HFFc6 (cell line): ENCODE measurements at regions not wholly inside any gene's neighbourhood (a gene's known extent, or its start where the extent isn't known, plus 50 kb on each side); places are given as distances from the start of the nearest gene placed in this dataset.

Source experiments
- DNase-seq: peaks from one replicate; pipeline ENCODE4 v3.0.0-alpha.2; 2018
- H3K27ac Mint-ChIP-seq: 2 replicates; pipeline ENCODE4 v1.8.0; 2020; ENCODE audit warnings: mild to moderate bottlenecking, mixed read lengths
- H3K27me3 Mint-ChIP-seq: 2 replicates; pipeline ENCODE4 v1.8.0; 2021; ENCODE audit warnings: mild to moderate bottlenecking, moderate library complexity, mixed read lengths; ENCODE audit not compliant: insufficient read depth
- H3K36me3 Mint-ChIP-seq: 2 replicates; pipeline ENCODE4 v1.8.0; 2021; ENCODE audit warnings: low read depth, mixed read lengths
- H3K4me1 Mint-ChIP-seq: 2 replicates; pipeline ENCODE4 v1.8.0; 2020; ENCODE audit warnings: low read depth, mixed read lengths
- H3K4me3 Mint-ChIP-seq: 2 replicates; pipeline ENCODE4 v1.8.0; 2020; ENCODE audit warnings: mild to moderate bottlenecking, moderate library complexity, mixed read lengths
- H3K9me3 Mint-ChIP-seq: 2 replicates; pipeline ENCODE4 v1.8.0; 2020; ENCODE audit warnings: mild to moderate bottlenecking, mixed read lengths
- TF ChIP-seq, protein P1 (sequence below): fragments of 200-600 bp; sonication (generic); IDR thresholded peaks from 2 replicates; pipeline ENCODE4 v1.5.0; 2021; ENCODE audit warnings: antibody characterized with exemption, mild to moderate bottlenecking

DNA sequence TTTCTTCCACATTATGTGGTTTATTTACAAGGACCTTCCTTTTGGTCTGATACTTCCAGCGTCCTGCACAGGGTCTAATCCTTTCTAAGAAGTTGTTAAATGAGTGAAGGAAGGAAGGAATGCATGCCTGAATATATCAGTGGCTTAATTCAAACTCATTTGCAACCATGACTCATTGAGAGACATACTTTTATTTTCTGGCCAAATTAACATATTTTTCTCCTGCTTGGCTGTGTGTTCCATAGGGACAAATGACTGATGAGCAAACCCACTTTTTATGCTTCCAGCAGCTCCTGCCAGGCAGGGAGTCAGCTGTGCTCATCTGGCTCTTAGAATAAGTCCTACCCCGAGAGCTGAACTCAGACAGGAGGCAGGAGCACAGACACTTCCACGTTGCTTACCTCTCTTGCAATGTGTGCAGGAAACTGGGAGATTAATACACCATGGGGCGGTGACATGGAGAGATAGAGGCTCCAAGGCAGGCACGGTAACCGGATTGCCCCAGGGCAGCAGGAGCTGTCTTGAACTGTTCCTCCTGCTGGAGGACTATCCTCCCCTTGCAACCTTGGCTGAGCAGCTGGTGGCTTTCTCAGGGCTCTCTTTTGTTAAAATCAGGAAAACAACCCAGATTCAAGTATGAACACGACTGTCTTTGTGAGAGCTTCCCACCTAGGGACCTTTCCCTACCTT is 667.5 kb upstream of the HS6ST1 start:
- H3K4me1 Mint-ChIP-seq: no peaks in the 10 kb centered on the region
- H3K27ac Mint-ChIP-seq: no peak overlapping the region
- DNase-seq: no peak
- peaks cover 2% of the 10 kb centered on the region for H3K27me3 Mint-ChIP-seq
- peaks cover 77% of the 10 kb centered on the region for H3K9me3 Mint-ChIP-seq
- TF ChIP-seq, protein P1, sequence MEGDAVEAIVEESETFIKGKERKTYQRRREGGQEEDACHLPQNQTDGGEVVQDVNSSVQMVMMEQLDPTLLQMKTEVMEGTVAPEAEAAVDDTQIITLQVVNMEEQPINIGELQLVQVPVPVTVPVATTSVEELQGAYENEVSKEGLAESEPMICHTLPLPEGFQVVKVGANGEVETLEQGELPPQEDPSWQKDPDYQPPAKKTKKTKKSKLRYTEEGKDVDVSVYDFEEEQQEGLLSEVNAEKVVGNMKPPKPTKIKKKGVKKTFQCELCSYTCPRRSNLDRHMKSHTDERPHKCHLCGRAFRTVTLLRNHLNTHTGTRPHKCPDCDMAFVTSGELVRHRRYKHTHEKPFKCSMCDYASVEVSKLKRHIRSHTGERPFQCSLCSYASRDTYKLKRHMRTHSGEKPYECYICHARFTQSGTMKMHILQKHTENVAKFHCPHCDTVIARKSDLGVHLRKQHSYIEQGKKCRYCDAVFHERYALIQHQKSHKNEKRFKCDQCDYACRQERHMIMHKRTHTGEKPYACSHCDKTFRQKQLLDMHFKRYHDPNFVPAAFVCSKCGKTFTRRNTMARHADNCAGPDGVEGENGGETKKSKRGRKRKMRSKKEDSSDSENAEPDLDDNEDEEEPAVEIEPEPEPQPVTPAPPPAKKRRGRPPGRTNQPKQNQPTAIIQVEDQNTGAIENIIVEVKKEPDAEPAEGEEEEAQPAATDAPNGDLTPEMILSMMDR: no peak
- peaks cover 6% of the 10 kb centered on the region; the same call in 1 of the 2 replicates for H3K36me3 Mint-ChIP-seq
- H3K4me3 Mint-ChIP-seq: no peak overlapping the region

DNA sequence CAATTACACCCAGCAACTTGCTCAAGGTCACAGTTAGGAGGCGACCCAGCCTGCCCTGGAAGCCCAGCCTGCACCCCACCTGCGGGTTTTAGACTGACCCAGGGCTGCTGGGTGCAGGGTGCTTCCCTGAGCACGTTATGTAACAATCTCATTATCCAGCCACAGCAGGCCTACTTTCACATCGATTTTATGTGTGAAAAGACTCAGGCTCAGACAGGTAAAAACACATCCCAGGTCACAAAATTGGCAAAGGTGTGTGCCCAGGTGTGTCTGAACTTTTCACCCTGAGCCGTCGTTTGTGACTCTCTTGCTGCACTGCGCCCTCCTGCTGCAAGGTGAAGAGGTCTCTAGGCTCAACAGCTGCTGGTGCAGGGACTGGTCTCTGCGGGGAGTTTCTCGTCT is 668.2 kb upstream of the HS6ST1 start:
- no peak overlapping the region for H3K27ac Mint-ChIP-seq
- no peak for DNase-seq
- H3K4me3 Mint-ChIP-seq: no peak overlapping the region
- TF ChIP-seq, protein P1: no peak
- peaks cover 2% of the 10 kb centered on the region for H3K27me3 Mint-ChIP-seq
- H3K9me3 Mint-ChIP-seq: peaks cover 70% of the 10 kb centered on the region
- H3K4me1 Mint-ChIP-seq: no peaks in the 10 kb centered on the region
- H3K36me3 Mint-ChIP-seq: peaks cover 6% of the 10 kb centered on the region; the same call in 1 of the 2 replicates

DNA sequence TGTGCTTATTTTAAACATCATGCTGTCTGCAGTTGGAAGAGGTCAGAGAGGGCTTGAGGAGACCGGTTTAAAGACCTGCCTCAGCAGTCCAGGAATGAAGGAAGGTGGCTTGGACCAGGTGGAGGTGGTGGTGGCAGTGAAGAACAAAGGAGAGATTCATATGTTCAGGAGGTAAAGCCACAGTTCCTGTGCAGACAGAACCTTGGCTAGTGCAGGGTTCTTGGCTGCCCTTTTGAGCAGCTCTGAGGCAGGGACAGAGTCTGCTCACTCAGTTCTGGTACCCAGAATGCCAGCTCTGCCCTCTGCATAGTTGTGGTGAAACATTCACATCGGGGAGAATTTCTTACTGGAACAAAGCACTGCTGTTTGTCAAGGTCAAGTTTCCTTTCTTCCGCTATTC is 669.7 kb upstream of the HS6ST1 start:
- DNase-seq: no peak
- no peaks in the 10 kb centered on the region; the same call in none of the 2 replicates for H3K27me3 Mint-ChIP-seq
- TF ChIP-seq, protein P1: no peak
- no peak overlapping the region for H3K4me3 Mint-ChIP-seq
- H3K4me1 Mint-ChIP-seq: no peaks in the 10 kb centered on the region
- H3K36me3 Mint-ChIP-seq: peaks cover 6% of the 10 kb centered on the region; the same call in 1 of the 2 replicates
- H3K27ac Mint-ChIP-seq: no peak overlapping the region
- H3K9me3 Mint-ChIP-seq: peaks cover 64% of the 10 kb centered on the region

DNA sequence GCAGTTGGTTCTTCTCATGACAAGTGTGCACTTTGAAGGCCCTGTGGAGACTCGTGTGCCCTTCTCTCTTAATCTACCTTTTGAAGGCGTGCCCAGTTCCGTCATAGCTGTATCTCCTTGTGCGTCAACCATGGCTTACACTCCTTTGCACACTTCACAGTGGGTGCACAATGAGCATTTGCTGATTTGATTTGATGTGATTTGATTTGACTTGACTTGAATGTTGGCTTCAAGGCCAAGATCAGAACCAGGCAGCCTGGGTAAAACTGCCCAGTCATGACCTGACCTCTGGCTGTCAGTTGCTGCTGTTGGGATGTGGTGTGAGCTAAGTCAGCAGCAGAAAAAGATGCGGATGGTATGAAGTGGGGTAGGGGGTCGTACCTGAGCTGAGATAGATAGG is 670.3 kb upstream of the HS6ST1 start:
- Mint-ChIP-seq H3K27ac (no peak overlapping the region), H3K4me3 (no peak overlapping the region), H3K9me3 (peaks cover 58% of the 10 kb centered on the region), H3K36me3 (peaks cover 6% of the 10 kb centered on the region; the same call in 1 of the 2 replicates), H3K4me1 (no peaks in the 10 kb centered on the region), H3K27me3 (no peaks in the 10 kb centered on the region; the same call in none of the 2 replicates)
- TF ChIP-seq, protein P1: no peak
- no peak for DNase-seq

DNA sequence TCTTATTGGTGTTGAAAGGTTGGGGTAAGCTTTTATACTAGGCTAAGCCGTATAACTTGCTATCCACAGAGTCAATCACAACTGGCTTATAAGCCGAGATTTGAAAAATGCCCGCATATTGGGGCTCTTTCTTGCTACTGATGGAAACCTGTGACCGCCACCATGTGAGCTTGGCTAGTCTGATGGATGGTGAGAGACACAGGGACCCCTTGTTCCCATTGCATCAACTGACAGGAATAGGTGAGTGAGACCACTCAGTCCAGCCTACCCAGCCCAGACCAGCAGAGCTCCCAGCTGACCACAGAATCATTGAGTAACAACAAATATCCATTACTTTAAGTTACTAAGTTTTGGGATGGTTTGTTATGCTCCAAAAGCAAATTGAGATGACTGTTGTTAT is 676.4 kb upstream of the HS6ST1 start:
- Mint-ChIP-seq H3K4me1 (no peaks in the 10 kb centered on the region), H3K4me3 (no peak overlapping the region), H3K9me3 (peaks cover 37% of the 10 kb centered on the region), H3K27me3 (no peaks in the 10 kb centered on the region; the same call in 1 of the 2 replicates), H3K36me3 (no peaks in the 10 kb centered on the region), H3K27ac (no peak overlapping the region)
- DNase-seq: no peak
- TF ChIP-seq, protein P1: no peak
